GM18511 (cell line): ENCODE measurements at regions not wholly inside any gene's neighbourhood (a gene's known extent, or its start where the extent isn't known, plus 50 kb on each side); places are given as distances from the start of the nearest gene placed in this dataset.
"Not testable (repeated sequence)": the region's sequence is repeated elsewhere in the genome, so short reads cannot be mapped to it uniquely, and the experiment has no call there.

Experiments used
- ATAC-seq: cut with Tn5 transposase; IDR thresholded peaks from one replicate; pipeline ENCODE4 v1.9.1; 2021; ENCODE audit warnings: mild to moderate bottlenecking, moderate library complexity; ENCODE audit not compliant: unreplicated experiment

DNA sequence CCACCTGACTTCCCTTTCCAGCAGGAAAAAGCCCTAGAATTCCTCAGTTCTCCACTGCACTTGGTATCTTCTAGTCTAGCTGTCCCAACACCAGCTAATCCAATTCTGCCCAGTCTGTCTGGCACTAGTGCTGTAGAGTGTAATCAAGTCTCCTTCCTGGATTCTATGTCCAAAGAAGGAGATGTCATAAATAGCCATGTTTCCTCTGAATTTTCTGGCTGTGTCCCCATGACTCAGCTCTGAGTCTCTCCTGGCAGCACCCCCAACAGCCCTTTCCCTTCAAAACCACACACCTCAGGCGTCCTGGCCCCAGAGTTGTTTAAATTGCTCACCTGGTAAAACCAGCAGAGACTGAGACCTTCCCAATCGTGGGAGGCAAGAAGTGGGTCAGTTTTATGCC is 197.2 kb downstream of the GRXCR1 start:
- no peak for ATAC-seq

DNA sequence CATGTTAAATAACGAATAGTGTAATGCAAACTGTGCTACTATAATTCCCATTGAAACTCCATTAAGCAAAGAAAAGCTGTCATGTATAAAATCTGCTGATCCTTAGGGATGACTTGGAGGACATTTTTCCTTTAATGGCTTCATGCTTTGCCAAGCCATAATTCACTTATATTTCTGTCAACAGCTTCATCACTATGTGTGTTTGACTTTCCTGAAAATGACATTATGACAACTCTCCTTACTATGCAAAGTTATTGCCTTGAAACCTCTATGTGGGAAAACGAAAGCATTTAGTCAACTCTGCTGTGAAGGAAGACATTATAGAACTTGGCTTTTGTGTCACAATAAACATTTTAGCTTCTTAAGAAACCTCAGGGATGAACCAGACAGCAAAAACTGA is 210.5 kb downstream of the GRXCR1 start:
- no peak for ATAC-seq

DNA sequence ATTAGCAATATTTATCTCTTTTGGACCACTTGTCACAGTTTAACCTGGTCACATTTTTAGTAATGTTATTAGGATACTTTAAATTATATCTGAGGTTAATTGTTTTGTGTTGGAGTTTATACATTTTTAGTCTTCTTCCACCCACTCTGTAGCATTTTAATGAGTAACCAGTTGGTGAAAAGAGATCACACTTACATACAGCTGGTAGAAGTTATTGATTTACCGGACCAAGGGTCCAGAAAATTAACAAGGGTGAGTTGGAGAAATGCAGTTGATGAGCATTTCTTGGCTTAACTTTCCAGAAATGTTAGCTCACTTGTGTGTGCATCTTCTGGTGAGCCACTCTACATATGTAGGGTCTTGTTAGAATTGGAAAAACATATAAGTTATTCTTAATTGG is 219.6 kb downstream of the GRXCR1 start:
- ATAC-seq: peak; percentile 75

DNA sequence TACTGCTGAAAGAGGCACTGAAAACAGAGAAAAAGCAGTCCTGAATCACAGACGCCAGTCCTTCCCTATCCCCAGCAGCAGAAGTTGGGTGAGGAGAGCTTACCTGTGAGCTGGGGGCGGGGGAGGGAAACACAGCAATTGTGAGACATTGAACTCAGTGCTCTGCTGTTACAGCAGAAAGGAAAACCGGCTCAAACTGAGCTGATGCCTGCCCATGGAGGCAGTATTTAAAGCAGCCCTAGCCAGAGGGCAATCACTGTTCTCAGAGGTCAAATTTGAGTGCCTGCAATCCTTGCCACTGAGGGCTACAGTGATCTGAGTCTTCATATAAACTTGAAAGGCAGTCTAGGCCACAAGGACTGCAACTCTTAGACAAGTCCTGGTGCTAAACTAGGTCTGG is 220.7 kb downstream of the GRXCR1 start:
- no peak for ATAC-seq

DNA sequence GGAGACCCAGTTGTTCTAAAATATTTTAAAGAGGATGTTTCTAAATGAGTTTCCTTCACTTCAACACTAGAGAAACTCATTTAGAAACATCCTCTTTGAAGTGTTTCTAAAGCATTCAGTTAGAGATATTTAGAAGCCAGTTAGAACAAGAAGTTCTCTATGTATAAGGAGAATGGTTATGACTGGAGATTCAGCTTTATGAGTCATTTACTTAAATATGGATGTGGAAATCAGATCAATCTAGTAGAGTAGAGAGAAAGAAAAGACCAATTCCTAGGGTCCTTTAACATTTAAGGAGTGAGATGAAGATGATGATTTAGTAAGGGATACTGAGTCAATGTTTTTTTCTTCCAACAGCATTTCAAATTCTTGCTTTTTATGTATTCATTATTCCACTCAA is 234.1 kb downstream of the GRXCR1 start:
- ATAC-seq: no peak

DNA sequence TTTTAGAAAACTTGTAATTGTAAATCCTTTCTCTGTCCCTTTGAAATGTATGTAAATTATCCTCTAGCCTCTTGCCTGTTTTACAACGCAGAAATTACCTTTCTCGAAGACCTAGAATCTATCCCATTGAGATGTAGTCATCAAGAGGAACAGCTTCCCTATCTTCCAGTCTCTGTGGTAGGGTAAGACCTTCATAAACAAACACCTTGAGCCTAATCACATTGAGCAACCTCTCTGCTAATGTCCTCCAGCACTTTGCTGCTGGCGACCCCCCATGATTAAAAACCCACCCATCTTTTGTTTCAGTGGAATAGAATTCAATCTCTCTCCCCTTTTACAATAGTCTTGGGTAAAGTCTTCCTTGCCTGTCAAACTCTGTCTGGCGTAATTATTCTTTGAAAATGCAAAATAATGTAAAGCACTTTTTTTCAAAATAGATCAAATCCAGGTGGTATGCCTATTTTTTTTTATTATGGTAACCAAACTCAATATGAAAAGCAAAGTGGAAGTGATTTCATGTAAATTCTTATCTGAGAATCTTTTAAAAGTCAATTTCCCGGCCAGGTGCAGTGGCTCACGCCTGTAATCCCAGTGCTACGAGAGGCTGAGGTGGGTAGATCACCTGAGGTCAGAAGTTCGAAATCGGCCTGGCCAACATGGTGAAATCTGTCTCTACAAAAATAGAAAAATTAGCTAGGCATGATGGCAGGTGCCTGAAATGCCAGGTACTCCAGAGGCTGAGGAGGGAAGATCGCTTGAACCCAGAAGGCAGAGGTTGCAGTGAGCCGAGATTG is 237.9 kb downstream of the GRXCR1 start:
- ATAC-seq: no peak

DNA sequence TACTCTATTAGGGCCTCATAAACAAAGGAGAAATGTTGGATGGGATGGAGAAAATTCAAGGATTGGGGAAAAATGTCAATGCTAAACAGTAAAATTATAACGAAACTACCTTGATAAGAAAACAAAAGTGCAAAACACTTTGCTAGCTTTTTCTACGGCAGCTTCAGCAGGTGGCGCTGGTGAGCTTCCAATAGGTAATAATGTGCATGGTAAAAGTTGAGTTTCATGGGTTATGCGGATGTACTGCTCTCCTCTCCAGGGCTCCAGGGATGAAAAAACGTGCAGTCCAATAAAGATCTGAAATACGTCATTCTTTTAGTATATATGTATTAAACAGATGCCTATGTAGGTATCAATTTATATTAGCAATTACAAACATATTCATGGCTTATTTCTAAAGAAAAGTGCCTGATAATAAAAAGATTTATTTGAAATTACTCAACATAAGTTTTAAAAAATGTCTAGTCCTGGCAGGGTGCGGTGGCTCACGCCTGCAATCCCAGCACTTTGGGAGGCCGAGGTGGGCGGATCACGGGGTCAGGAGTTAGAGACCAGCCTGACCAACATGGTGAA is 239.6 kb downstream of the GRXCR1 start:
- peak; percentile 86 for ATAC-seq

DNA sequence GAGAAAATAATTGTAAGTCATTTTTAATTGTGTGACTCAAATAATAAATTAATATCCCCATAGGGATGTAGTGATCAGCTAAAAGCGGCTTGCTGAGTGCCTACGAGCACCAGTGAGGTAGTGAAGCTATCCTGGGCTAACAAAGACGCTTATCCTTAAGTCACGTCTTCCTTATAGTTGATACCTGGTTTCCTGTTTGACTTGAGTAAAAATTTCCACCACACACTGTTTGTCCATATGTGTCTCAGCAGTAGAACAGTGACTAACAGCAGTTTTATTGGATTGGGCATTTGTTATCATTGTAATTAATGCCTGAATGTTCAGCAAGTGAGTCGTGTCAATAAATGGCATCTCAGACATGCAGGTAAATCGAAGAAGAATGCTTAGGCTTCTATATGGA is 241.1 kb downstream of the GRXCR1 start:
- no peak for ATAC-seq

DNA sequence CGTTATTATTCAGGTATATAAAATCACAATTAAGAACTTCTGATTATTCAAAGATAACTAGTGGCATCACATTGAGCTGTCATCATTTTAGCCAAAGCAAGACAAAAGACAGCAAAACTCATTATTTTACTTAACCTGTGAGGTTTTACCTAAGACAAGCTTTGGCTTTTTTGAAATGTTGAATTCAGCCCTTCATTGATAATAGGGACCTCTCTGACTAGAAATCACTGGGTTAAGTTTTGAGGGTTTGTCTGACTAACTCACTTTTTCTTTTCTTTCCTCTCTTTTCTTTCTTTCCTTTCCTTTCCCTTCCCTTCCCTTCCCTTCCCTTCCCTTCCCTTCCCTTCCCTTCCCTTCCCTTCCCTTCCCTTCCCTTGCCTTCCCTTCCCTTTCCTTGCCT is 244.2 kb downstream of the GRXCR1 start:
- ATAC-seq: no peak

DNA sequence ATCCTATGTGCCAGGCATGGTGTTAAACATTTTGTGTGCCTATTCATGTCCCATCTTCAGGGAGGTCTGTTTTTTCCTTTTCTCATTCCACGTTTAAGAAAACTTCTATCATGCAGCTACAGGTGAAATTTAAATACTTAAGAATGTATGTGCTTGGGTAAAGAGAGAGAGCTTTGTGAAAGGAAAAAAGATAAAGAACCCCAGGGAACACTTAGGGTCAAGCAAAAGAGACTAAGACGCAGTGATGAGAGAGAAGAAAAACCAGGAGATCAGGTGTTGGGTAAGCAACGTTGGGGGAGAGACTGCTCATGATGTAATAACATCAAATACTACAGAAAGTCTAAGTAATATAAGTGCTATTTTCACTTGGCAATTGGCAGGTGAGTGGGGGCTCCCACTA is 253.7 kb downstream of the GRXCR1 start:
- no peak for ATAC-seq

DNA sequence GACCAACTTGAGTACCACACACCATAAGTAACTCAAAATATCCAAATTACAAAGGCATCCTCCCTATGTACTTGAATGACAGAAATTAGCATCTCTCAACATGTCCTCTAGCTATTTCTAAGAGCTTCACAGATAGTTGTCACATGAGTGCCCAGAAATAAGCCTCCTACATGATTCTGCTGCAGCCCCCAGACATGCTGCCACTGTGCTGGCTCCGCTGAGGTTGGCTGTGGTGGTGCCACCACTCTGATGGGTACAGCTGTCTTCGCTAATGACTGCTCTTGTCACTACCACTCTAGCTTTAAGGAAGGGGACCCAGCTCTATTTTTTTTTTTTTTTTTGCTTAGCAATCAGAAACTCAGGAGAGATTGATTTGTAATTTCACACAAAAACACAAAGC is 256.0 kb downstream of the GRXCR1 start:
- ATAC-seq: no peak

DNA sequence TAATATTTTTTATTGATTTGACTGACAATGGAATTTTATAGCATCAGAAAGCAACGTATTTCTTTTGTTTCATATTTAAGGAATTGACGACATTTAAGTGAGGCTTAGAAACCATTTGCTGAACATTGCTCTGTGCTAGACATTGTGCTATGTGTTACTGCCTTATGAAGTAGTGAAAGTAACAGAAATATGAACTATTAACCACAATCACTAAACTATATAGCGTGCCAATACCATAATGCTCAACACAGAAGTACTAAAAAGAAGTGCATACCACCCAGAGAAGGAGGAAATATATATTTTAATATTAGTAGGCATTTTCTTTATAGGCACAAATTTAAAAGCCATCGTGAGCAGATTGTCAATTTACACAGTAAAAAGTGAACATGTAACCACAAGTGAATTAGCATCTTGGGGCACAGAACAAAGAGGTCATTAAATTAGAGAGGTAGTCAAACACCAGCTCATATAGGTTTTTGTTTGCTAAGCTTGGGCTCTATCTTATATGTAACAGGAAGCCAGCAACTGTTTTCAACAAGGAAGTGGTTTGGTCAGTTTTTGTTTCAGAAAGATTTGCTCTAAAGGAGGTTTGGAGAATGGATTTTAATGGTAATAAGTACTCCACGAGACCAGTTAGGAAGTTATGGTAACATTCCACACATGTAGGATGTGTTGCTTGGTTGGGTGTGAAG is 270.7 kb downstream of the GRXCR1 start:
- ATAC-seq: peak; percentile 58

DNA sequence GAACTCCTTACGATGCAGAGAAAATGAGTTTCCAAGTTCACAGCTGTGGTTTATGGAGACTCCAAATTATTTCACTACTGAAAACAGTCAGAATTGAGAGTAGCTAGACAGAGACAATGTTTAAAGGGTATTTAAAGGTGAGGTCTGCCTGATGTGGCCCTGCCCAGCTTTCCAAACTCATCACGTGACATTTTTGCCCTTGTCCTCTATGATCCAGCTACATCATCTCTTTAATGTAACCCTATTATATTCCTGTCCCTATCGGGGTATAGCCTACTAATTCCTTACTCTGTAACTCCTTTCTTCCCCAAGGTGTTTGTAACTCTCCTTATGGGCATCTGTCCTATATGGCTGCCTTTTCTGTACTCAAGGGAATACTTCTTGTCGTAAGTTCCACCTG is 297.2 kb downstream of the GRXCR1 start:
- no peak for ATAC-seq

DNA sequence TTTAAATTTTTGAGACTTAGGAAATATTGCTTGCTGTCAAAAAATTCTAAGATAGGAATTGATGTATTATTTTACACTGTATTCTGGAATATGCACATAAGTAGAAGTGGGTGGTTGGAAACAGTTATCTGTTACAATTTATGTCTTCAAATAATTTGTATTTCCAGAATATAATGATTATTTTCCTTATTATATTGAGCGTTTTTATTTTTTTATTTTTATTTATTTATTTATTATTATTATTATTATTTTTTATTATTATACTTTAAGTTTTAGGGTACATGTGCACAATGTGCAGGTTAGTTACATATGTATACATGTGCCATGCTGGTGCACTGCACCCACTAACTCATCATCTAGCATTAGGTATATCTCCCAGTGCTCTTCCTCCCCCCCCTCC is 320.1 kb downstream of the GRXCR1 start:
- ATAC-seq: not testable (repeated sequence)

DNA sequence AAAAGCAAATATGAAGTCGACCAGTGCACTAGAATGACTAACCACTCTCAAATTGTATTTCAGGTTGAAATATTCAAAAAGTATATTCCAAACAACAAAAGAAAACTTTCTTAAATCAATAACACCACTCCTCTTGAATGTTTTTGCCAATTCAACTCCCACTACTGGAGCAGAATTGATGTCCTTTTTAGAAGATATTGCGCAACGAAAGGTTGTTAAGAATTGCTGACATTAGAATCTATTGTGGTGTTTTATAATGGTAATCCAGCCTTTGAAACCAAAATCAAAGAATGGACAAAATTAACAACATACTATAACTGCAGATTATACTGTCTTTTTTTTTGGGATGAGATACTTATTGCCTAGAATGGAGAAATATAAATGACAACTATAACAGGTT is 331.3 kb downstream of the GRXCR1 start:
- no peak for ATAC-seq

DNA sequence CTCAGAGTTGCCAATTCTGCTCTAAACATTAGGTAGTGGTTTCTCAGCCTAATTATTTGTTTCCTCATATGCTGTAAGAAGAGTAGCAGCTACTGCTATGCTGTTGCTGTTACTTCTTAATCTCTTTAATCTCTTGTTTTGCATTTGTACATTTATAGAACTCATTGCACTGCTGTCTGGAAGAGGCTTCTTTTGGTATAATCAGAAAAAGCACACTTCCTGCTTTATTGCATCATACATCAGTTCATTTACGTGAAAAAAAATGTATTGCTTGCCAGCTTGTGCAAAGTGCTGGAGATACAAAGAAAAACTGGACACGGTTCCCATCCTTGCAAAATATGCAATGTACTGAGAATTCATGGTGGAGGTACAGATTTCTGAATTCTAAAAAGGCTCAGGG is 332.0 kb downstream of the GRXCR1 start:
- ATAC-seq: no peak

DNA sequence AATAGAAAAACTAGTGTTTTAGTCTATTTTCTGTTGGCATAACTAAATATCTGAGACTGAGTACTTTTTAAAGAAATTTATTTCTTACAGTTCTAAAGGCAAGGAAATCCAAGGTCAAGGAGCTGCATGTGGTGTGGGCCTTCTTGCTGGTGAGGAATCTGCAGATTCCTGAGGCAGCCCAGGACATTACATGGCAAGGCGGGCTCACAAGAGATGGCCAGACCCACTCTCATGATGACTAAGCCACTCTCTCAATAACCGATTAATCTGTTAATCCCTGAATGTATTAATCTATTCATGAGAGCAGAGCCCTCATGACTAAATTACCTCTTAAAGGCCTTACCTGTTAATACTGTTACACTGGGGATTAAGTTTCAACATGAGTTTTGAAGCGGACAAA is 340.8 kb downstream of the GRXCR1 start:
- no peak for ATAC-seq

DNA sequence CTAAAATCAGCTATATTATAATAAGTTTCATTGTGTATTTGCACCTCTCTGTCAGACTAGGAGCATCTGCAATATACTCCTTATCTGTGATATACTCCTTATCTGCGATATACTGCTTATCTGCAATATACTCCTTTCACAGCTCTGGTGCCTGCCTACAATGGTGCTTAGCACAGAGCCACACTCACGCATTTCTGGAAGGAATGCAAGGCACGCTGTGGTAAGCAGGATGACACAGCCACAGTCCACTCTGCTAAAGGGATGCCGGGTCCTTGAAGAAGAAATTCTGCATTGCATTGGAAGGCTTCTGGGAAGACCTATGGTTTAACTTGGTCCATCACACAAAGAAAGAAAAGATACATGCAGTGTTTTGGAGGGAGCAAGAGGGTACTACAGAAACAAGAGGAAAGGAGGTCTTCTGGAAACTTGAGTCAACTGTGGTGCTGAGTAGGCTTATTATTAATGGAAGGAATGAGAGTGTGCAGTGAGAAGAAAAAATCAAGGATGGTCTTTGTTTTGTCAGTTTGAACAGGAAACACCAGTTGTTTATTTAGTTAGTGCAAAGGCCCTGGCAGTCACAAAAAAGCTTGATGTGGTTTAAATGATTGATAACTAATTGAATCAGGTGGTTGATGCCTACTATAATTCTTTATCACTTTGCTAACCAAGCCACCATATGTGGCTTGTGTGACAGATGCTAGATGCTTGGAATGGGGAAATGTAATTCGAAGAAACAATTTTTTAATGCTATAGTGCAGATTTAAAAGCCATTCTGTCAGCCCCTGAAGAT is 342.3 kb downstream of the GRXCR1 start:
- ATAC-seq: no peak

DNA sequence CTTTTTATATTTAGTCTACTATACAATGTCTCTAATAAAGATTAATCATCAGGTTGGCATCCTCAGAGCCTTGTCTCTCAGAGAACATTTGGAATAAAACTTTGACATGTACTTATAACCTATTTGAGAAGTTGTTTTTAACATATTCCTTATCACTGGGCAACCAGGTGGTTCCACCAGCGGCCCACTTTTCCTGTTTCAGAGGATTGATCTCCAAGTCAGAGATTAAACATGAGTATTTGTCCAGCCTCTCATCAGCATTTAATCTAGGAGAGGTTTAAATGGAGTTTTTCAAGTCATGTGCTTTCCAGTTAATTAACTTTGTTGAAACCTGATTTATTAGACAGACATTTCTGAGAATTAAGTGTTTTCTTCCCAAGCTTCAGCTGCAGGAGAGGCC is 345.5 kb downstream of the GRXCR1 start:
- ATAC-seq: no peak

DNA sequence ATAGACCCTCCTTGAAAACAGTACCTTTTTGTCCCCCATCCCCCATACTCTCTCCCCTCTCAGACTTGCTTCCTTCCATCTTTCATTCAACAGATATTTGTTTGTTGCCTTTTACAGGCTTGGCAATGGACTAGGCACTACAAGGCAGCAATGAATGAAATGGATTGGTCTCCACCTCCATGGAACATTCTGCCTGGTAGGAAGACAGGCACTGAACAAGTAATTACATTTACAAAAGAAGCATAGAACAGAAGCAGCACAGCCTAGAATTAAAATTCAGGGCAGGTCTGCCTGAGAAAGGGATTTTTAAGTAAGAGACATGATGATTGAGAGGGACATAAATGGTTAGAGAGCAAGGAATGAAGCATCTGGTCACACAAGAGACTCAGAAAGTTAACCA is 346.1 kb downstream of the GRXCR1 start:
- ATAC-seq: no peak

DNA sequence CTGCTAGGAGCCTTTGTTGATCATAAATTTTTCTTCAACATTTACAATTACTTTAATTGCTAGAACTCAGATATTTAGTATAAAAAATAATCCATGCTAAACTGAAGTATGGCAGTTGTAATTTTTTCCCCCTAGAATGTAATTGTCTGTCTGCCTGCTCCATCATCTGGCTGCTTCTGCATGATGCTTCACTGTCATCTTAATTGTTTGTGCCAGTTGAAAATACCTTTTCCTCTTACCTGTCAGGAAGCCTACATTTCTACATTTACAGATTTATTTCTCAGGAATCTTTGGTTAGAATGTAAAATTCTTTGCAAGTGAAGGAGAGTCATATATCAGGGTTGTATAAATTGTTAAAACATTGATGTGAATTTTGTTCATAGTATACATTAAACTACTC is 348.6 kb downstream of the GRXCR1 start:
- no peak for ATAC-seq

DNA sequence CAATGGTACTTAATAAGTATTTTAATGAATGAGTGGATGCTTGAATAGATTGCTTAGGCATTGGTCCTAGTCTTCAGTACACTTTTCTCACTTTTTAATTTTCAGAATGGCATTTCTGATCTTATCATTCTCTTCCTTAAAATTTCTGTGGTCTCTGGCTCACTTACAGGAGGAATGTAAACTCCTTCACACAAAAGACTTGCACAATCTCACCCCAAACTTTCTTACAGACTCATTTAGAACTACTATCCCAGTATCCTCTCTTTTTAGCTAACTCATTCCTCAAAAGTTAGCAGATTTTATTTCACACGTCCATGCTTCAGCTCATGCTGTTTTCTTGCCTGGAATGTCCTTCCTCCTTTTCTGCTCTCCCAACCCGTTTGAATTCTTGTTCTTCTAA is 350.1 kb downstream of the GRXCR1 start:
- no peak for ATAC-seq
